Skeletal muscle tissue (tissue), 3 donors: ENCODE measurements at regions not wholly inside any gene's neighbourhood (a gene's known extent, or its start where the extent isn't known, plus 50 kb on each side); places are given as distances from the start of the nearest gene placed in this dataset.
A peak's percentile ranks its signal among the peaks of the same experiment; 100 is the strongest.

ENCODE experiments used
- H3K27ac ChIP-seq: one replicate; pipeline ENCODE4 v1.7.0; 2013; ENCODE audit warnings: mild to moderate bottlenecking, low read depth, low read length, inconsistent platforms
- H3K27me3 ChIP-seq, 3 donors: one replicate each; pipeline ENCODE4 v1.7.0; 2013; ENCODE audit warnings: low read length in 3 of 3; ENCODE audit not compliant: control insufficient read depth in 3 of 3, insufficient read depth in 3 of 3
- H3K36me3 ChIP-seq, 3 donors: one replicate each; pipeline ENCODE4 v1.7.0; 2013; ENCODE audit warnings: low read length in 3 of 3; ENCODE audit not compliant: control insufficient read depth in 3 of 3, insufficient read depth in 3 of 3
- H3K4me1 ChIP-seq, 3 donors: one replicate each; pipeline ENCODE4 v1.7.0; 2013; ENCODE audit warnings: low read length in 3 of 3, mild to moderate bottlenecking in 3 of 3; ENCODE audit not compliant: control insufficient read depth in 3 of 3, insufficient read depth in 3 of 3
- H3K4me3 ChIP-seq, 3 donors: one replicate each; pipeline ENCODE4 v1.7.0; 2013; ENCODE audit warnings: low read length in 3 of 3
- H3K9ac ChIP-seq, 3 donors: one replicate each; pipeline ENCODE4 v1.7.0; 2013; ENCODE audit warnings: low read length in 3 of 3, mild to moderate bottlenecking in 3 of 3, moderate library complexity in 2 of 3, low read depth in 1 of 3
- H3K9me3 ChIP-seq, 3 donors: one replicate each; pipeline ENCODE4 v1.7.0; 2013; ENCODE audit warnings: low read length in 3 of 3; ENCODE audit not compliant: control insufficient read depth in 3 of 3
- donor health status: Osteomylitis.

GRCh38 chr14:76551906-76552305 is 176.0 kb downstream of the ESRRB start:
- no peaks in the 10 kb centered on the region for H3K36me3 ChIP-seq
- peaks cover 0 to 4% (median 2%) of the 10 kb centered on the region in 3 donors for H3K27me3 ChIP-seq
- no peak overlapping the region for H3K4me3 ChIP-seq
- H3K4me1 ChIP-seq = no peaks in the 10 kb centered on the region
- no peak overlapping the region for H3K9ac ChIP-seq
- H3K9me3 ChIP-seq = no peaks in the 10 kb centered on the region
- H3K27ac ChIP-seq = no peak overlapping the region

DNA sequence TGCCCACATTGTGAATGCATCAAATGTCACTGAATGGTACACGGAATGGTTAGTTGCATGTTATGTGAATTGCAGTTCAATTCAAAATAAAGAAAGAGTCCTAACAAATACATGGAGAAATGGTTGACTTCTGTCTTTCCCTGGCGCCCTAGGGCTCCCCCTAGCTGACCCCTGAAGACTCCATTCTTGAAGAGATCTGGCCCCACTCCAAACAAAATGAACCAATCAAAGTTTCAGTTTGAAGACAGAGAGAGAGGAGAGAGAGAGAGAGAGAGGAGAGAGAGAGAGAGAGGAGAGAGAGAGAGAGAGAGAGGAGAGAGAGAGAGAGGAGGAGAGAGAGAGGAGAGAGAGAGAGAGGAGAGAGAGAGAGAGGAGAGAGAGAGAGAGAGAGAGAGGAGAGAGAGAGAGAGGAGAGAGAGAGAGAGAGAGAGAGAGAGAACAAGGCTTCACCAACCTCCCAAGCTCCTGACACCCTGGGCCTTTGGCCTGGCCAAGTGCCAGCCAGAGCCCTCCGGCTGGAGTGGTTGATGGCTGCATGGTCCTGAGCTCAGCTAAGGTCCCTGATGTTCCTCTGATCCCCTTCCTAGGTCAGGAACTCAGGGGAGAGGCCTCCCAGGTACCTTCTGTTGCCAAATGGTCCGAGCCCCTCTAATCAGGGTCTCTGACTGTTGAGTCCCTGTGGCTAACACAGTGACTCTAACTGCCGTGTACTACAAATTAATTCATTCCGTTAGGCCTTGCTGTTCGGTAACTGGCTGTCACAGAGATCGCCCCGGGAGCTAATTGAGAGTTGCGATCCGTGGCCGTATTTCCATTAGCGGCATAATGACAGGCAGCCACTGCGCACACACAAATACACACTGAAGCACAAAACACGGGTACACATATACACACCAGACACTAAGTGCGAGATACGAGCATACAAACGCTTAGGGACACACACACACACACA is 188.8 kb downstream of the ESRRB start:
- H3K27me3 ChIP-seq = peaks cover 0 to 3% (median 0%) of the 10 kb centered on the region in 3 donors
- H3K36me3 ChIP-seq = no peaks in the 10 kb centered on the region
- H3K4me1 ChIP-seq = no peaks in the 10 kb centered on the region
- no peak overlapping the region for H3K27ac ChIP-seq
- H3K4me3 ChIP-seq = no peak overlapping the region
- no peaks in the 10 kb centered on the region for H3K9me3 ChIP-seq
- H3K9ac ChIP-seq = no peak overlapping the region

GRCh38 chr14:76566439-76566838 is 190.5 kb downstream of the ESRRB start:
- Histone ChIP-seq H3K9ac (no peak overlapping the region), H3K9me3 (no peaks in the 10 kb centered on the region), H3K27ac (no peak overlapping the region), H3K4me1 (no peaks in the 10 kb centered on the region), H3K36me3 (no peaks in the 10 kb centered on the region), H3K27me3 (peaks cover 0 to 3% (median 0%) of the 10 kb centered on the region in 3 donors), H3K4me3 (no peak overlapping the region)

GRCh38 chr14:76574416-76575095 is 186.7 kb upstream of the VASH1 start:
- Histone ChIP-seq H3K9me3 (no peaks in the 10 kb centered on the region), H3K4me1 (peaks cover 0 to 8% (median 0%) of the 10 kb centered on the region in 3 donors), H3K9ac (peak overlapping the region in 1 of 3 donors; percentile 45), H3K4me3 (peak overlapping the region in 2 of 3 donors; percentile 34 to 49), H3K36me3 (no peaks in the 10 kb centered on the region), H3K27me3 (peaks cover 8 to 20% (median 16%) of the 10 kb centered on the region in 3 donors), H3K27ac (no peak overlapping the region)

GRCh38 chr14:76575108-76575507 is 186.2 kb upstream of the VASH1 start:
- H3K27me3 ChIP-seq = peaks cover 8 to 20% (median 16%) of the 10 kb centered on the region in 3 donors
- H3K9ac ChIP-seq = no peak overlapping the region
- H3K27ac ChIP-seq = no peak overlapping the region
- H3K4me1 ChIP-seq = peaks cover 0 to 8% (median 0%) of the 10 kb centered on the region in 3 donors
- H3K4me3 ChIP-seq = no peak overlapping the region
- no peaks in the 10 kb centered on the region for H3K36me3 ChIP-seq
- H3K9me3 ChIP-seq = no peaks in the 10 kb centered on the region

DNA sequence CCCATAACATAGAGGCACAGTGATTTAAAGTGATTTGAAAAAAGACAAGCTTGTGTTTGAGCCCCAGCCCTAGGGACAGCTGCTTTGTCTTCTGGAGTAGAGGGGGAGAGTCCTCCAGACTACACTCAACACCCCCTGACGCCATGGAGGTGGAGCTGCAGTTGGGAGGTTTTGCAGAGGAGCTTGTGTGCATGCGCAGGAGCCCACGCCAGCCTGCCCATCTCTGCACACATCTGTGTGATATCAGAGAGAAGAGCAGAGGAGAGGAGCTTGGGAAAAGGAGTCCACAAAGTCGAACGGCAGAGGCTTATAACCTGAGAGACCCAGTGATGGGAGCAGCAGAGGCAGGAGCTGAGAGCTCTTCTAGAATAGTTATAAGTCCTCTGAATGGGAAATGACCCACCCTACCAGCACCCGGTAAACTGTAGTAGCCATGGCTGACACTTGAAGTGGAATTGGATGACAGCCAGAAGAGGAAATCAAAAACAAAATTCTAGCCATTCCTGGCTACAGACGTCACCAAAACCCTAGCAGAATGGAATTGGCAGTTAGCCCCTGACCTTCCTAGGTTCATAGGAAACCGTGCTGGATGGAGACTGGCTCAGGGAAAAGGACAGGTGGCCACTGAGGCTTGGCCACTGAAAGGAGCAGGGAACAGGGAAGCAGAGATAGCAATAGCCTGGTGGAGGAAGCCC is 185.1 kb upstream of the VASH1 start:
- no peak overlapping the region for H3K4me3 ChIP-seq
- peaks cover 8 to 20% (median 16%) of the 10 kb centered on the region in 3 donors for H3K27me3 ChIP-seq
- peaks cover 0 to 8% (median 0%) of the 10 kb centered on the region in 3 donors for H3K4me1 ChIP-seq
- H3K9ac ChIP-seq = no peak overlapping the region
- H3K27ac ChIP-seq = no peak overlapping the region
- H3K36me3 ChIP-seq = no peaks in the 10 kb centered on the region
- H3K9me3 ChIP-seq = no peaks in the 10 kb centered on the region

DNA sequence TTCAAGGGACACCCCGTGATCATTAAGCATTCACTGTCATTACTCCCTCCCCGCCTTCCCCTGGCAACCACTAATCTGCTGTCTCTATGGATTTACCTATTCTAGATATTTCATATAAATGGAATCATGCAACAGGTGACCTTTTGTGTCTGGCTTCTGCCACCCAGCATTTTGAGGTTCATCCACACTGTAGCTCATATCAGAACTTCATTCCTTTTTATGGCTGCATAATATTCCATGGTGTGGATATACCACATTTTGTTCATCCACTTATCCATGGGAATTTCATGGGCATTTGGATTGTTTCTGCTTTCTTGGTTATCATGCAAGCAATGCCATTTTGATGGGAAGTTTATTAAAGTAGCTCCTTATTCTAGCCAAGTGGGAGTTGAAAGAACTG is 184.2 kb upstream of the VASH1 start:
- Histone ChIP-seq H3K4me3 (no peak overlapping the region), H3K27ac (no peak overlapping the region), H3K9me3 (no peaks in the 10 kb centered on the region), H3K4me1 (peaks cover 0 to 8% (median 0%) of the 10 kb centered on the region in 3 donors), H3K36me3 (no peaks in the 10 kb centered on the region), H3K9ac (no peak overlapping the region), H3K27me3 (peaks cover 8 to 20% (median 16%) of the 10 kb centered on the region in 3 donors)

GRCh38 chr14:76577837-76578236 is 183.4 kb upstream of the VASH1 start:
- no peak overlapping the region for H3K27ac ChIP-seq

GRCh38 chr14:76580399-76580798 is 180.9 kb upstream of the VASH1 start:
- H3K36me3 ChIP-seq = no peaks in the 10 kb centered on the region
- peaks cover 0 to under 1% (median 0%) of the 10 kb centered on the region in 3 donors for H3K27me3 ChIP-seq
- H3K4me1 ChIP-seq = peaks cover 0 to 7% (median 0%) of the 10 kb centered on the region in 3 donors

More at GRCh38 chr14:76577837-76578236, 183.4 kb upstream of the VASH1 start:
- Histone ChIP-seq H3K4me3 (no peak overlapping the region), H3K9ac (no peak overlapping the region), H3K9me3 (no peaks in the 10 kb centered on the region), H3K27me3 (peaks cover 8 to 20% (median 16%) of the 10 kb centered on the region in 3 donors), H3K4me1 (peaks cover 0 to 8% (median 0%) of the 10 kb centered on the region in 3 donors), H3K36me3 (no peaks in the 10 kb centered on the region)

More at GRCh38 chr14:76580399-76580798, 180.9 kb upstream of the VASH1 start:
- H3K9ac ChIP-seq = no peak overlapping the region
- no peak overlapping the region for H3K27ac ChIP-seq
- H3K4me3 ChIP-seq = no peak overlapping the region
- no peaks in the 10 kb centered on the region for H3K9me3 ChIP-seq
